GM18858 (cell line): ENCODE measurements at regions not wholly inside any gene's neighbourhood (a gene's known extent, or its start where the extent isn't known, plus 50 kb on each side); places are given as distances from the start of the nearest gene placed in this dataset.

Experiments
- ATAC-seq: cut with Tn5 transposase; IDR thresholded peaks from one replicate; pipeline ENCODE4 v1.9.1; 2021; ENCODE audit not compliant: unreplicated experiment

DNA sequence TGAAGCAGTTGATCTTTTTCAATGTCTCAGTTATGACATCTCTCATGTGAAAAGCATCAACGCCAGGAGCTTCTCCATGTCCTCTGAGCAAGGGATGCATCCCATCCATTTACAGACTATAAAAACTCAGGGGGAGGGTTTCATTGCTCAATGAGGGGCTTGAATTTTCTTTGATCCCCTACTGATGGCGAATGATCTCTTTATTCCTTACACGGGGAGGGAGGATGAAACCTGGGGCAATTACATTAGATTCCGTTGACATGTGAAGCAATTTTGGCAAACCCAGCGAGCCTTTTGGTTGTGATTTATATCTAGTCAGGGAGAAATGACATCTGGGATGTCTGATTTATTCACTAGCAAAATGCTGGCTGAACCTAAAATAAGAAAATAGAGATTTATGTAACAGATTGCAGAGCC is 268.9 kb downstream of the HIVEP2 start:
- no peak for ATAC-seq

DNA sequence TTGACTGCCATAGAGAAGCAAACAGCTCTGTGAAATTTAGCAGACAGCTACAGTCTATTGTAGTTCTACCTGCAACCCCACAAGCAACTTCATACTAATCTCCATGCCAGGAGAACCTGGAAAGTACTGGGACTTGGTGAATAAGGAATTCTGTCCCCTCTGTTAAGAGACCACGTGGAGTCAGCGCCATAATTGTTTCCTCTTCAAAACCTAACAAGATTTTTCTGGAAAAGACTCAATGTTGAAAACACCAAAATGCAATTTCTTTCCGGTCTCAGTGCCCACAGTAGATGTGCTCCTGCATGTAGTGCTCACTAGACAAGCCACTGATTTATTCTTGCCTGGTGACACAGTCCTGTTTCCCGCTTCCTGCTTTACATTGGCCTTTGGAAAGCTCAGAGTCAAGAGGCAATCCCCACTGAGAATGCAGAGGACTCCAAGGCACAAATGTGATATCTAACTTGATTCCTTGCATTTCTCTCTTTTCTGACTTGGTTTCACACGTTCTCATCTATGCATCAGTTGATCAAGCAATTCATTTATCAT is 268.3 kb downstream of the HIVEP2 start:
- no peak for ATAC-seq

DNA sequence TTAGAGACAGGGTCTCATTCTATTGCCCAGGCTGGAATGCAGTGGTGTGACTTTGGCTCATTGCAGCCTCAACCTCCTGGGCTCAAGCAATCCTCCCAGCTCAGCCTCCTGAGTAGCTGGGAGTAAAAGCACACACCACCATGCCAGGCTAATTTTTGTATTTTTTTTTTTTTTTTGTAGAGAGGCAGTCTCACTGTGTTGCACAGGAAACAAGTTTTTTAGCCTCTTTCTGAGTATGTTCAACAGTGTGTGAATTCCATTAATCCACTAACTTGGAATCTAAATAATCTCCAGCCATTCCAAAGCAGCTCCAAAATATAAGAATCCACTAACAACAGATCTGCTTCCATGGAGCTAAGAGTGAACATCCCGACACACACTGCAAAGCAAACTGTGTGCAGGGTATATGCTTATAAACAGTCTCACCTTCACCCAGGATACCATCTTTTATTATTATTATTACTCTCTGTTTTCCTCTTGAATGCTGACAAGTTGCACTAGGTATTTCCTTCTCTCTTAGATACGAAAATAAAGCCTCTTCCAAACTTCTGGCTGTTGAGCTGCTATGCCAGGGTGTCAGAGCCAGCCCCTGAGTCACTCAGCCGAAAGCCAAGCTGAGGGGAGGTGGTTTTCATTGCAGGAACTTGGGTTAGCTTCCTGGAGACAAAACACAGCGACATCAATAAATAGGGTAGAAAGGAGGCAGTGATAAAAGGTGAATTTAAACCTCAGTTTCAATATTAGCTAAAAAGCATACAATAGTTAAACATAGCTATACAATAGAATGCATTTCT is 264.9 kb downstream of the HIVEP2 start:
- ATAC-seq = no peak

DNA sequence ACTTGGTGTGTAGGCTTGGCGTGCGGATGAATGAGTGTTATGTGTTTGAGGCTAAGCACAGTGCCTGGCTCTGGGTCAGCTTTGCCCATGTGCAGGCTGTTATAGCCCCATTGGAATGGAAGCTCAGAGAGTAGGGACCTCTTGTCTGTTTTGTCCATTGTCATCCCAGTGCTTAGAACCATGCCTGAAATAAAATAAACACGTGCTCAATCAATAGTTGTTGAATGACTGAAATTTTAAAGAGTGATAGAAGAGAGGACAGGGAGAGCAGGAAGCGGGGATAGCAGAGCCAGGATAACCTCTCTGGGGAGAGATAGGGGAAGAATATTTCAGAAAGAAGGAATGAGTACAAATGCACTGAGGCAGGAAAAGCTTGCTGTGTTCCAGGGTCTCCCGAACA is 263.9 kb downstream of the HIVEP2 start:
- ATAC-seq = no peak

- ATAC-seq = no peak
Measured at GRCh38 chr6:142682985-142683384, 262.0 kb downstream of the HIVEP2 start.

GRCh38 chr6:142683714-142684141 is 261.2 kb downstream of the HIVEP2 start:
- ATAC-seq = no peak

- no peak for ATAC-seq
Measured at GRCh38 chr6:142684371-142684770, 260.6 kb downstream of the HIVEP2 start.

- ATAC-seq = no peak
Measured at GRCh38 chr6:142685852-142686506, 259.0 kb downstream of the HIVEP2 start.

- no peak for ATAC-seq
Measured at GRCh38 chr6:142686507-142686887, 258.5 kb downstream of the HIVEP2 start.

DNA sequence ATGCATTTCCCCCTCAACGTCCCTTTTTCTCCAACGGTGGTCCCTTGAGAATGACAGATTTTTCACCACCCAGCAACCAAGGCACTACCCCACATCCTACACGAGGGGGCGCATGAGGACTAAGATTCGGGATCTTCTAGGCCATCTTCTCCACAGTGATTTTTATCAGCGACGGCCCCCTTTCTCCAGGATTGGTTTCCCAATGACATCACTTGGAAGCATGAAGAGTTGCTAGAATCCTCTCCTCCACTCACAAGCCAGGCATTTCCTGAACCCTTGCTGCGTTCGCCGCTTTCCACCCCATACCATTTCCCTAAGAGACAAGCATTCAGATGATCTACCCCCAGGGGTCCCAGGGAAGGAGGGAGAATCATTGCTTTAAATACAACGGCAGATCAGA is 252.0 kb downstream of the HIVEP2 start:
- ATAC-seq = no peak

DNA sequence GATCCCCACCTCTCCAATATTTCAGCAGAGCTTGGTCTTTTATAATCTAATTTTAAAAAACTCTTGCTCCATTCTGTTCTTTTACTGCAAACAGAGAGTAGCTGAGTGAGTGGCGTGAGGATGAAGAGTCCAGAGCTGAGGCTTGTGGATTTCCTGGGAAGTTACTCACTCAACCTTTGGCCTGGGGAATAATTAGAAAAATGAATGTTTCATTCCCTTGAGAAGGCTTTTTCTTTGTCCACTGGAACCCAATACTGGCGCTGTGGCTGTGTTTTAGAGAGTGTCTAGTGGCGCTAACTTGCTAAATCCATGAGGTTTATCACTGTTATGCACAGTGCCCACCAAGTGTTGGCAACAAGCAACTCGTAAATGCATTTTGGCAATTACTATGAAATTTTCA is 251.5 kb downstream of the HIVEP2 start:
- no peak for ATAC-seq

- ATAC-seq = no peak
Measured at GRCh38 chr6:142694054-142694453, 250.9 kb downstream of the HIVEP2 start.

DNA sequence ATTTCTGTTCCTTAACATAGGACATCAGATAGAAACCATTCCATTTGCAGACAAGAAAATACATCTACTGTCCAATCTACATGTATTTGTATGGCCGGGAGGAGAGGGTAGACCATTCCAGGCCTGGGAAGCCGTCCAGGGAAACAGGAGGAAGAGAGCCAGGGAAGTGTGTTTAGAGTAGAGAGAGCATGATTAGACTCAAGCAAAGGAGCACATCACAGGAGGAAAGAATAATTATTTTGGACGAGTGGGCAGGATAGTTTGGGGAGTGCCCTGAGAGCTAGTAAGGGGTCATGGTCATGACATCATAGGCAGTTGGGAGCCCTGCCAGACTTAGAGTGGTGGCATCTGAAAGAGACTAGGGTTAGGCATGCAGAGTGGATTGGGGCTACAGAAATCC is 250.0 kb downstream of the HIVEP2 start:
- ATAC-seq = no peak

DNA sequence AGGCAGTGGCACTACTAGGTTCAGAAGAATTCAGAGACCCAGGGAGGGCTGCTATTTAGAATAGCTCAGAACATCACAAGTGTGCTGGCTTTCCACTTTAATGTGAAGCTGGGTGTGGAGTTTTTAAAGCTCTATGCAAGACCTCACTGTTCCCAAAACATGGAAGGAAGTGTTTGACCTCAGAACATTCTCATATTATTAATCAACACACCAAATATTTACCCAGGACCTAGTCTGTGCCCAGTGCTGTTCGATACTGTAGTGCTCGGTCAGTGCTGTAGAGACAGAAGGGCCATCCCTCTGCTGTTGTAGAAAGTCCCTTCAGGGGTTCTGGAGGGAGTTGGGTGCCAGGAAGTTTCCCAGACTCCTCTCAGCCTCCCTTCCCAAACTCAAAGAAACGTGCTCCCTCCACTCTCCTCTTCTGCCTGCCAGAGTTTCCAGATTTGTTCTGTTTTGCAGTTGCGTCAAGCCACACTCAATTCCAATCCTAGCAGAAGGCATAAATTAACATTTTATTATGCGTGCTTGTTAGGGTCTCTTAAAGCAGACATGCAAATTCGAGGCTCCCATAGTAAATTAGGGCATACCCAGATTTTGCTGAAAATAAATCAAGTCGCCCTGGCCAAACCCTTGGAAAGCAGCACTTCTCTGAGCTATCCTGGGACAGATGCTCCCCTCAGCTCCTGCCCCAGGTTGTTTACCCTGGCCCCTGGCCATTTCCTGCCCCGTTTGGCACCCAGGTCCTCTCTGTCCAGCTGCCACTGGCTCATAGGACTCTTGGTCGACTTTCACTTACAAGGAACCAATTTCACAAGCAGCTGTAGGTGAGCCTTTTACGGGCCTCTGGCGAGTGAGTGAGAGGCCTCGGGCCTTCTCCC is 248.6 kb downstream of the HIVEP2 start:
- ATAC-seq = no peak

DNA sequence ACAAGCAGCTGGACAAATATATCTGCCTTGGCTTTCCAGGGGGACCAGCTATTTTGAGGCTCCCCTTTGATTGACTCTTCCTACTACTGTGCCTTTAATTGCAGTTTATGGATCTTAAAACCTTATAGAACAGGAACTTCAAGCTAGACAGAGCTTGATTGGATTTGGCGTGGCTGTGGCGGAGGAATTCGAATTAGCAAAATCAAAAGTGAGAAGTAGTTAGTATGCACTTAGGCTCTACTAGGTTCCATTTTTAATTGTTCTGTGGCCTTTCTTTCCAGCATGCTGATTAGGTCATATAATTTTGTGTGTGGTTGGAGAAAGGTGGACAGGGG is 248.0 kb downstream of the HIVEP2 start:
- no peak for ATAC-seq

DNA sequence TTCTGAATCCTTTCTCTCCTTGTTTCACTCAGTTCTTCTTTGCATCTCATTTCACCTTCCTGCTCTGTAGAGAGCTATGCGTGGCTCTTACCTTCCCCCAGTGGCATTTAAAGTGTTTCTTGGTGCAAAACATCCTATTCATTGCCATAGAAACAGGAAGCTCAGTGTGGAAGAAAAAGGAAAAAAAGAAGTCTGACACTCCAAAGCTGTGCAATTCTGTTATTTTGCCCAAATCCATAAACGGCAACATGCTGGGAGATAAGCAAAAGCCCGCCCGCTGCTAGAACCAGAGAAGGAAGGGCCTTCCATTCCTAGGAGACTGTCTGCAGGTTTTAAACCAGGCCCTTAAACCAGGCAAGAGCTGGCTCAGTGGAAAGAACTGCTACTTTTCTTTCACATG is 247.1 kb downstream of the HIVEP2 start:
- ATAC-seq = no peak

GRCh38 chr6:142698751-142699150 is 246.2 kb downstream of the HIVEP2 start:
- ATAC-seq = no peak

- ATAC-seq = peak; percentile 23
Measured at GRCh38 chr6:142699391-142699790, 245.6 kb downstream of the HIVEP2 start.

GRCh38 chr6:142700032-142700431 is 244.9 kb downstream of the HIVEP2 start:
- ATAC-seq = peak; percentile 60

DNA sequence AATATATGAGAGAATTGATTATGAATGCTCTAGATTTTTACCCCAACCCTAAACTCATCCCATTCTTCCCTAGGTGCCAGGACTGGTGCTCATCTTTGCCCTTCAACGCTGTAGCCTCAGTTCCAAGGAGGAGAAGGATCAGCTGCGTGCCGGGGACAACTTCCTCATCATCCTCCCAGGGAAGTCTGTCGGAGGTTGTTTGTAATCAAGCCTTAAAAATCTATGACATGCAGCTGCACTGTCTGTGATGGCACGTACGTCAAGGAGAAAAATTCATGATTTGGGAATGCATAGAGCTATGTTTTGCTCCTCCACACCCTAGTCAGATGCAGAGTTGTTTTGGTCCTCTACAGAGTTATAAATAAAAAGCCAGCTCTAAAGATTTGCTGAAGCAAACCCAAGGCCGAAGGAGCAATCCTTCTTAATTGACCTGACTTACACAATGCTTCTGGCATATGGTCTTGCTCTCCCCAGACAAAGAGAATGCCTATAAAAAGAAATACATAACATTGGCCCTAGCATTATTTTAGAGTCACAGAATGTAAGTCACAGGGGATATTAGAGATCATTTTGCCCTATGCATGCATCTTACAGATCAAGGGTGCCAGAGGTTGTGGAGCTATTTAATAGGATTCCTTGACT is 244.2 kb downstream of the HIVEP2 start:
- no peak for ATAC-seq
